GM23338 (cell line): ENCODE measurements at regions not wholly inside any gene's neighbourhood (a gene's known extent, or its start where the extent isn't known, plus 50 kb on each side); places are given as distances from the start of the nearest gene placed in this dataset.

Experiments
- ATAC-seq: fragments of 200-7000 bp; cut with Tn5 transposase; 3 replicates; pipeline ENCODE4 v1.9.1; 2020
- DNase-seq: peaks from one replicate; pipeline ENCODE4 v3.0.0-alpha.2; 2015; ENCODE audit warnings: low spot score
- H2AFZ ChIP-seq: fragments of 200-600 bp; sonication (generic); 2 replicates; pipeline ENCODE4 v1.8.0; 2016; ENCODE audit warnings: antibody characterized with exemption, mild to moderate bottlenecking, moderate library complexity
- H3F3A ChIP-seq: fragments of 200-600 bp; sonication (generic); replicated peaks from 2 replicates; pipeline ENCODE4 v1.8.0; 2017; ENCODE audit warnings: antibody characterized with exemption, mixed run types, low read depth
- H3K27ac ChIP-seq: fragments of 200-600 bp; sonication (generic); 2 replicates; pipeline ENCODE4 v1.6.1; 2016; ENCODE audit warnings: low read depth
- H3K27me3 ChIP-seq: fragments of 200-600 bp; sonication (generic); 2 replicates; pipeline ENCODE4 v1.8.0; 2016; ENCODE audit warnings: mild to moderate bottlenecking, mixed run types, moderate library complexity; ENCODE audit not compliant: insufficient read depth
- H3K36me3 ChIP-seq: fragments of 200-600 bp; sonication (generic); 2 replicates; pipeline ENCODE4 v1.8.0; 2016; ENCODE audit warnings: mild to moderate bottlenecking; ENCODE audit not compliant: insufficient read depth
- H3K4me1 ChIP-seq: fragments of 200-600 bp; sonication (generic); 2 replicates; pipeline ENCODE4 v1.8.0; 2016; ENCODE audit warnings: mild to moderate bottlenecking, moderate library complexity; ENCODE audit not compliant: insufficient read depth
- H3K4me2 ChIP-seq: fragments of 200-600 bp; sonication (generic); 2 replicates; pipeline ENCODE4 v1.7.1; 2017; ENCODE audit warnings: mixed run types
- H3K4me3 ChIP-seq: fragments of 200-600 bp; sonication (generic); 2 replicates; pipeline ENCODE4 v1.6.1; 2016; ENCODE audit warnings: mixed run types
- H3K79me2 ChIP-seq: fragments of 200-600 bp; sonication (generic); replicated peaks from 2 replicates; pipeline ENCODE4 v1.8.0; 2017; ENCODE audit warnings: mild to moderate bottlenecking; ENCODE audit not compliant: insufficient read depth
- H3K9me2 ChIP-seq: fragments of 200-600 bp; sonication (generic); 2 replicates; pipeline ENCODE4 v1.8.0; 2017; ENCODE audit not compliant: insufficient read depth
- H4K20me1 ChIP-seq: fragments of 200-600 bp; sonication (generic); replicated peaks from 2 replicates; pipeline ENCODE4 v1.8.0; 2017; ENCODE audit warnings: mild to moderate bottlenecking; ENCODE audit not compliant: insufficient read depth
- H3K27ac Mint-ChIP-seq: 2 replicates; pipeline ENCODE4 v1.8.0; 2020; ENCODE audit warnings: inconsistent platforms, mild to moderate bottlenecking, moderate library complexity, mixed read lengths
- H3K27me3 Mint-ChIP-seq: 3 replicates; pipeline ENCODE4 v1.8.0; 2022; ENCODE audit warnings: low read depth, mild to moderate bottlenecking, moderate library complexity, mixed read lengths, inconsistent platforms; ENCODE audit not compliant: insufficient read depth, poor library complexity
- H3K36me3 Mint-ChIP-seq: 3 replicates; pipeline ENCODE4 v1.8.0; 2021; ENCODE audit warnings: low read depth, mild to moderate bottlenecking, inconsistent platforms, moderate library complexity, mixed read lengths
- H3K4me1 Mint-ChIP-seq: 3 replicates; pipeline ENCODE4 v1.8.0; 2020; ENCODE audit warnings: mild to moderate bottlenecking, inconsistent platforms, mixed read lengths
- H3K4me3 Mint-ChIP-seq: 3 replicates; pipeline ENCODE4 v1.8.0; 2021; ENCODE audit warnings: moderate library complexity, mild to moderate bottlenecking, inconsistent platforms, mixed read lengths
- H3K9me3 Mint-ChIP-seq: 3 replicates; pipeline ENCODE4 v1.8.0; 2020; ENCODE audit warnings: moderate library complexity, mild to moderate bottlenecking, inconsistent platforms, mixed read lengths
- CREB1 ChIP-seq: fragments of 250-450 bp; sonication (Bioruptor Pico); IDR thresholded peaks from 2 replicates; pipeline ENCODE4 v1.5.0; 2020; ENCODE audit warnings: low read depth, mild to moderate bottlenecking, moderate library complexity
- CTCF ChIP-seq, 2 experiments: fragments of 200-600 bp in 1 of 2; sonication (generic) in 1 of 2; conservative IDR thresholded peaks; 2 replicates each; pipeline versions ENCODE4 v1.5.1 to v1.6.1; 2016 to 2017; ENCODE audit warnings: antibody characterized with exemption in 2 of 2, low read depth in 2 of 2, mild to moderate bottlenecking in 2 of 2, moderate library complexity in 1 of 2
- EZH2 ChIP-seq: fragments of 200-600 bp; sonication (generic); IDR thresholded peaks from one replicate; pipeline ENCODE4 v1.8.0; 2017; ENCODE audit warnings: antibody characterized with exemption, mild to moderate bottlenecking, low read depth; ENCODE audit not compliant: unreplicated experiment
- EZH2phosphoT487 ChIP-seq: fragments of 200-600 bp; sonication (generic); IDR thresholded peaks from one replicate; pipeline ENCODE4 v1.8.1; 2018; ENCODE audit warnings: antibody characterized with exemption; ENCODE audit not compliant: unreplicated experiment
- JUNB ChIP-seq: IDR thresholded peaks from one replicate; pipeline ENCODE4 v1.6.1; 2016; ENCODE audit warnings: antibody characterized with exemption; ENCODE audit not compliant: unreplicated experiment
- NANOG ChIP-seq: IDR thresholded peaks from 2 replicates; pipeline ENCODE4 v1.6.1; 2016; ENCODE audit warnings: antibody characterized with exemption, borderline replicate concordance
- POLR2AphosphoS5 ChIP-seq: IDR thresholded peaks from 2 replicates; pipeline ENCODE4 v1.6.1; 2016; ENCODE audit warnings: antibody characterized with exemption, low read depth
- STAT1 ChIP-seq: IDR thresholded peaks from one replicate; pipeline ENCODE4 v1.6.1; 2016; ENCODE audit warnings: antibody characterized with exemption; ENCODE audit not compliant: unreplicated experiment
- ZNF114 ChIP-seq: fragments of 250-450 bp; sonication (Bioruptor Pico); IDR thresholded peaks from 2 replicates; pipeline ENCODE4 v1.5.0; 2020; ENCODE audit warnings: mild to moderate bottlenecking, moderate library complexity
- ZNF331 ChIP-seq: fragments of 250-450 bp; sonication (Bioruptor Pico); IDR thresholded peaks from 2 replicates; pipeline ENCODE4 v1.5.0; 2020; ENCODE audit warnings: low read depth, mild to moderate bottlenecking, moderate library complexity
- TF ChIP-seq, protein P1 (sequence below): IDR thresholded peaks from 2 replicates; pipeline ENCODE4 v1.6.1; 2016; ENCODE audit warnings: antibody characterized with exemption
- TF ChIP-seq, protein P2 (sequence below): IDR thresholded peaks from one replicate; pipeline ENCODE4 v1.6.1; 2018; ENCODE audit warnings: antibody characterized with exemption; ENCODE audit not compliant: unreplicated experiment
- TF ChIP-seq, protein P3 (sequence below): fragments of 250-450 bp; sonication (Bioruptor Pico); IDR thresholded peaks from 2 replicates; pipeline ENCODE4 v1.5.0; 2020; ENCODE audit warnings: mild to moderate bottlenecking, moderate library complexity

- no peaks in the 10 kb centered on the region for H4K20me1 ChIP-seq
- H3K4me1 Mint-ChIP-seq, result no peaks in the 10 kb centered on the region
- no peak overlapping the region for H3K27ac Mint-ChIP-seq
These were observed 139.7 kb upstream of the CPNE4 start for GRCh38 chr3:132174500-132174899.

More at GRCh38 chr3:132174500-132174899, 139.7 kb upstream of the CPNE4 start:
- H3K4me2 ChIP-seq, result no peak overlapping the region
- H3K36me3 ChIP-seq, result no peaks in the 10 kb centered on the region
- H3K4me3 ChIP-seq, result no peak overlapping the region
- no peaks in the 10 kb centered on the region for H3F3A ChIP-seq
- no peaks in the 10 kb centered on the region for H3K9me2 ChIP-seq
- H3K4me3 Mint-ChIP-seq, result no peak overlapping the region
- H3K4me1 ChIP-seq, result no peaks in the 10 kb centered on the region
- H3K27ac ChIP-seq, result no peak overlapping the region
- DNase-seq, result no peak
- no peak for ATAC-seq
- no peaks in the 10 kb centered on the region for H3K36me3 Mint-ChIP-seq
- no peaks in the 10 kb centered on the region for H3K79me2 ChIP-seq
- no peak overlapping the region for H2AFZ ChIP-seq
- H3K27me3 Mint-ChIP-seq, result peaks cover 4% of the 10 kb centered on the region
- no peaks in the 10 kb centered on the region for H3K9me3 Mint-ChIP-seq
- no peaks in the 10 kb centered on the region for H3K27me3 ChIP-seq
- TF ChIP-seq CREB1 (CRISPR knock-in tag) (no peak), EZH2phosphoT487 (no peak), JUNB (no peak), CTCF (conservative IDR thresholded peaks at IDR 0.05; ENCODE audit: low read depth in 2 of 2) (no peak), STAT1 (no peak), ZNF331 (CRISPR knock-in tag) (no peak), EZH2 (no peak), ZNF114 (no peak), POLR2AphosphoS5 (no peak), NANOG (no peak)
- TF ChIP-seq, protein P1, sequence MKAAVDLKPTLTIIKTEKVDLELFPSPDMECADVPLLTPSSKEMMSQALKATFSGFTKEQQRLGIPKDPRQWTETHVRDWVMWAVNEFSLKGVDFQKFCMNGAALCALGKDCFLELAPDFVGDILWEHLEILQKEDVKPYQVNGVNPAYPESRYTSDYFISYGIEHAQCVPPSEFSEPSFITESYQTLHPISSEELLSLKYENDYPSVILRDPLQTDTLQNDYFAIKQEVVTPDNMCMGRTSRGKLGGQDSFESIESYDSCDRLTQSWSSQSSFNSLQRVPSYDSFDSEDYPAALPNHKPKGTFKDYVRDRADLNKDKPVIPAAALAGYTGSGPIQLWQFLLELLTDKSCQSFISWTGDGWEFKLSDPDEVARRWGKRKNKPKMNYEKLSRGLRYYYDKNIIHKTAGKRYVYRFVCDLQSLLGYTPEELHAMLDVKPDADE, result no peak
- TF ChIP-seq, protein P2, sequence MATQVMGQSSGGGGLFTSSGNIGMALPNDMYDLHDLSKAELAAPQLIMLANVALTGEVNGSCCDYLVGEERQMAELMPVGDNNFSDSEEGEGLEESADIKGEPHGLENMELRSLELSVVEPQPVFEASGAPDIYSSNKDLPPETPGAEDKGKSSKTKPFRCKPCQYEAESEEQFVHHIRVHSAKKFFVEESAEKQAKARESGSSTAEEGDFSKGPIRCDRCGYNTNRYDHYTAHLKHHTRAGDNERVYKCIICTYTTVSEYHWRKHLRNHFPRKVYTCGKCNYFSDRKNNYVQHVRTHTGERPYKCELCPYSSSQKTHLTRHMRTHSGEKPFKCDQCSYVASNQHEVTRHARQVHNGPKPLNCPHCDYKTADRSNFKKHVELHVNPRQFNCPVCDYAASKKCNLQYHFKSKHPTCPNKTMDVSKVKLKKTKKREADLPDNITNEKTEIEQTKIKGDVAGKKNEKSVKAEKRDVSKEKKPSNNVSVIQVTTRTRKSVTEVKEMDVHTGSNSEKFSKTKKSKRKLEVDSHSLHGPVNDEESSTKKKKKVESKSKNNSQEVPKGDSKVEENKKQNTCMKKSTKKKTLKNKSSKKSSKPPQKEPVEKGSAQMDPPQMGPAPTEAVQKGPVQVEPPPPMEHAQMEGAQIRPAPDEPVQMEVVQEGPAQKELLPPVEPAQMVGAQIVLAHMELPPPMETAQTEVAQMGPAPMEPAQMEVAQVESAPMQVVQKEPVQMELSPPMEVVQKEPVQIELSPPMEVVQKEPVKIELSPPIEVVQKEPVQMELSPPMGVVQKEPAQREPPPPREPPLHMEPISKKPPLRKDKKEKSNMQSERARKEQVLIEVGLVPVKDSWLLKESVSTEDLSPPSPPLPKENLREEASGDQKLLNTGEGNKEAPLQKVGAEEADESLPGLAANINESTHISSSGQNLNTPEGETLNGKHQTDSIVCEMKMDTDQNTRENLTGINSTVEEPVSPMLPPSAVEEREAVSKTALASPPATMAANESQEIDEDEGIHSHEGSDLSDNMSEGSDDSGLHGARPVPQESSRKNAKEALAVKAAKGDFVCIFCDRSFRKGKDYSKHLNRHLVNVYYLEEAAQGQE, result no peak
- TF ChIP-seq, protein P3, sequence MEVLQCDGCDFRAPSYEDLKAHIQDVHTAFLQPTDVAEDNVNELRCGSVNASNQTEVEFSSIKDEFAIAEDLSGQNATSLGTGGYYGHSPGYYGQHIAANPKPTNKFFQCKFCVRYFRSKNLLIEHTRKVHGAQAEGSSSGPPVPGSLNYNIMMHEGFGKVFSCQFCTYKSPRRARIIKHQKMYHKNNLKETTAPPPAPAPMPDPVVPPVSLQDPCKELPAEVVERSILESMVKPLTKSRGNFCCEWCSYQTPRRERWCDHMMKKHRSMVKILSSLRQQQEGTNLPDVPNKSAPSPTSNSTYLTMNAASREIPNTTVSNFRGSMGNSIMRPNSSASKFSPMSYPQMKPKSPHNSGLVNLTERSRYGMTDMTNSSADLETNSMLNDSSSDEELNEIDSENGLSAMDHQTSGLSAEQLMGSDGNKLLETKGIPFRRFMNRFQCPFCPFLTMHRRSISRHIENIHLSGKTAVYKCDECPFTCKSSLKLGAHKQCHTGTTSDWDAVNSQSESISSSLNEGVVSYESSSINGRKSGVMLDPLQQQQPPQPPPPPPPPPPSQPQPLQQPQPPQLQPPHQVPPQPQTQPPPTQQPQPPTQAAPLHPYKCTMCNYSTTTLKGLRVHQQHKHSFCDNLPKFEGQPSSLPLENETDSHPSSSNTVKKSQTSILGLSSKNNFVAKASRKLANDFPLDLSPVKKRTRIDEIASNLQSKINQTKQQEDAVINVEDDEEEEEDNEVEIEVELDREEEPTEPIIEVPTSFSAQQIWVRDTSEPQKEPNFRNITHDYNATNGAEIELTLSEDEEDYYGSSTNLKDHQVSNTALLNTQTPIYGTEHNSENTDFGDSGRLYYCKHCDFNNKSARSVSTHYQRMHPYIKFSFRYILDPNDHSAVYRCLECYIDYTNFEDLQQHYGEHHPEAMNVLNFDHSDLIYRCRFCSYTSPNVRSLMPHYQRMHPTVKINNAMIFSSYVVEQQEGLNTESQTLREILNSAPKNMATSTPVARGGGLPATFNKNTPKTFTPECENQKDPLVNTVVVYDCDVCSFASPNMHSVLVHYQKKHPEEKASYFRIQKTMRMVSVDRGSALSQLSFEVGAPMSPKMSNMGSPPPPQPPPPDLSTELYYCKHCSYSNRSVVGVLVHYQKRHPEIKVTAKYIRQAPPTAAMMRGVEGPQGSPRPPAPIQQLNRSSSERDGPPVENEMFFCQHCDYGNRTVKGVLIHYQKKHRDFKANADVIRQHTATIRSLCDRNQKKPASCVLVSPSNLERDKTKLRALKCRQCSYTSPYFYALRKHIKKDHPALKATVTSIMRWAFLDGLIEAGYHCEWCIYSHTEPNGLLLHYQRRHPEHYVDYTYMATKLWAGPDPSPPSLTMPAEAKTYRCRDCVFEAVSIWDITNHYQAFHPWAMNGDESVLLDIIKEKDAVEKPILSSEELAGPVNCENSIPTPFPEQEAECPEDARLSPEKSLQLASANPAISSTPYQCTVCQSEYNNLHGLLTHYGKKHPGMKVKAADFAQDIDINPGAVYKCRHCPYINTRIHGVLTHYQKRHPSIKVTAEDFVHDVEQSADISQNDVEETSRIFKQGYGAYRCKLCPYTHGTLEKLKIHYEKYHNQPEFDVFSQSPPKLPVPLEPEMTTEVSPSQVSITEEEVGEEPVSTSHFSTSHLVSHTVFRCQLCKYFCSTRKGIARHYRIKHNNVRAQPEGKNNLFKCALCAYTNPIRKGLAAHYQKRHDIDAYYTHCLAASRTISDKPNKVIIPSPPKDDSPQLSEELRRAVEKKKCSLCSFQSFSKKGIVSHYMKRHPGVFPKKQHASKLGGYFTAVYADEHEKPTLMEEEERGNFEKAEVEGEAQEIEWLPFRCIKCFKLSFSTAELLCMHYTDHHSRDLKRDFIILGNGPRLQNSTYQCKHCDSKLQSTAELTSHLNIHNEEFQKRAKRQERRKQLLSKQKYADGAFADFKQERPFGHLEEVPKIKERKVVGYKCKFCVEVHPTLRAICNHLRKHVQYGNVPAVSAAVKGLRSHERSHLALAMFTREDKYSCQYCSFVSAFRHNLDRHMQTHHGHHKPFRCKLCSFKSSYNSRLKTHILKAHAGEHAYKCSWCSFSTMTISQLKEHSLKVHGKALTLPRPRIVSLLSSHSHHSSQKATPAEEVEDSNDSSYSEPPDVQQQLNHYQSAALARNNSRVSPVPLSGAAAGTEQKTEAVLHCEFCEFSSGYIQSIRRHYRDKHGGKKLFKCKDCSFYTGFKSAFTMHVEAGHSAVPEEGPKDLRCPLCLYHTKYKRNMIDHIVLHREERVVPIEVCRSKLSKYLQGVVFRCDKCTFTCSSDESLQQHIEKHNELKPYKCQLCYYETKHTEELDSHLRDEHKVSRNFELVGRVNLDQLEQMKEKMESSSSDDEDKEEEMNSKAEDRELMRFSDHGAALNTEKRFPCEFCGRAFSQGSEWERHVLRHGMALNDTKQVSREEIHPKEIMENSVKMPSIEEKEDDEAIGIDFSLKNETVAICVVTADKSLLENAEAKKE (CRISPR knock-in tag), result no peak
